Endothelial cell of umbilical vein (primary cell): ENCODE measurements at regions not wholly inside any gene's neighbourhood (a gene's known extent, or its start where the extent isn't known, plus 50 kb on each side); places are given as distances from the start of the nearest gene placed in this dataset.

ENCODE experiments used
- BruUV-seq: library from RNA; stranded (reverse); fragments of 400-500 nt; replicated peaks from 2 replicates; lab custom pipeline; 2021; lab: Mats Ljungman, UMichigan
- CTCF ChIA-PET: fragments of 300-600, 350-600 bp; sonication (Branson Sonifier 250); formaldehyde crosslinking; loops from one replicate; lab custom pipeline; 2021; ENCODE audit warnings: antibody characterized with exemption, inconsistent platforms; lab: Charles Lee
- POLR2A ChIA-PET: fragments of 300-600, 350-600 bp; sonication (Branson Sonifier 250); formaldehyde crosslinking; loops from one replicate; lab custom pipeline; 2021; ENCODE audit warnings: antibody characterized with exemption, inconsistent platforms; lab: Charles Lee
- DNase-seq: peaks from one replicate; pipeline ENCODE4 v3.0.0-alpha.2; 2011; ENCODE audit warnings: low read depth, low spot score
- FAIRE-seq: peaks from 2 replicates; lab custom pipeline; 2011; peaks lifted over from hg19 to GRCh38; lab: Jason Lieb, UNC
- H2AFZ ChIP-seq: 2 replicates; pipeline ENCODE4 v1.6.0; 2012; ENCODE audit warnings: low read depth, low read length, control low read depth, inconsistent platforms
- H3K27ac ChIP-seq: 2 replicates; pipeline ENCODE4 v1.5.1; 2011; ENCODE audit warnings: low read depth, mild to moderate bottlenecking, control low read depth, low read length, moderate library complexity; ENCODE audit not compliant: insufficient read depth
- H3K27me3 ChIP-seq, 2 experiments: 2 replicates each; pipeline versions ENCODE4 v1.6.0 to v1.6.1; 2011; ENCODE audit warnings: low read length in 2 of 2, mixed read lengths in 1 of 2; ENCODE audit not compliant: control insufficient read depth in 2 of 2, insufficient read depth in 2 of 2
- H3K36me3 ChIP-seq, 2 experiments: 2 replicates in 1 of 2; 3 replicates in 1 of 2; pipeline ENCODE4 v1.5.1; 2011; ENCODE audit warnings: low read length in 2 of 2, mild to moderate bottlenecking in 1 of 2, moderate library complexity in 1 of 2; ENCODE audit not compliant: control insufficient read depth in 2 of 2, insufficient read depth in 2 of 2; ENCODE audit errors: extremely low read depth in 1 of 2
- H3K4me1 ChIP-seq: 3 replicates; pipeline ENCODE4 v1.5.1; 2011; ENCODE audit warnings: mild to moderate bottlenecking, low read length; ENCODE audit not compliant: control insufficient read depth, insufficient read depth; ENCODE audit errors: extremely low read depth
- H3K4me2 ChIP-seq: 2 replicates; pipeline ENCODE4 v1.6.1; 2011; ENCODE audit warnings: low read length, control low read depth, mixed read lengths; ENCODE audit not compliant: insufficient read depth
- H3K4me3 ChIP-seq, 3 experiments: fragments of 200-600 bp in 1 of 3; sonication (generic), shearing (Covaris generic) in 1 of 3; replicated peaks in 1 of 3; 2 replicates each; pipeline ENCODE4 v1.5.1; 2011 to 2016; ENCODE audit warnings: control low read depth in 3 of 3, low read length in 3 of 3, mild to moderate bottlenecking in 2 of 3, inconsistent platforms in 1 of 3, low read depth in 1 of 3, moderate library complexity in 1 of 3; ENCODE audit not compliant: insufficient read depth in 1 of 3
- H3K79me2 ChIP-seq: 2 replicates; pipeline ENCODE4 v1.6.0; 2012; ENCODE audit warnings: low read length, inconsistent platforms; ENCODE audit not compliant: control insufficient read depth, insufficient read depth
- H3K9ac ChIP-seq: replicated peaks from 2 replicates; pipeline ENCODE3; 2011; ENCODE audit warnings: low read length, control low read depth; ENCODE audit not compliant: insufficient read depth; ENCODE audit errors: extremely low read depth
- H3K9me1 ChIP-seq: replicated peaks from 3 replicates; pipeline ENCODE4 v1.6.0; 2011; ENCODE audit warnings: mild to moderate bottlenecking, low read length; ENCODE audit not compliant: control insufficient read depth, insufficient read depth; ENCODE audit errors: extremely low read depth
- H3K9me3 ChIP-seq: replicated peaks from 2 replicates; pipeline ENCODE4 v1.5.1; 2012; ENCODE audit warnings: low read length, inconsistent platforms; ENCODE audit not compliant: control insufficient read depth, insufficient read depth
- H4K20me1 ChIP-seq: replicated peaks from 2 replicates; pipeline ENCODE3; 2011; ENCODE audit warnings: mild to moderate bottlenecking, low read length; ENCODE audit not compliant: control insufficient read depth, insufficient read depth; ENCODE audit errors: extremely low read depth
- EZH2 ChIP-seq: IDR thresholded peaks from 2 replicates; pipeline ENCODE4 v1.6.1; 2012; ENCODE audit warnings: borderline replicate concordance, low read depth, mild to moderate bottlenecking, moderate library complexity, low read length, inconsistent platforms; ENCODE audit not compliant: severe bottlenecking
- FOS ChIP-seq: IDR thresholded peaks from 2 replicates; pipeline ENCODE4 v1.6.1; 2011; ENCODE audit warnings: mild to moderate bottlenecking, low read length, moderate library complexity, borderline replicate concordance; ENCODE audit not compliant: insufficient read depth
- GATA2 ChIP-seq: IDR thresholded peaks from 2 replicates; pipeline ENCODE4 v1.7.0; 2011; ENCODE audit warnings: low read depth, mild to moderate bottlenecking, moderate library complexity, mixed read lengths, low read length; ENCODE audit not compliant: insufficient read length, insufficient read depth
- JUN ChIP-seq: IDR thresholded peaks from 2 replicates; pipeline ENCODE4 v1.6.1; 2011; ENCODE audit warnings: borderline replicate concordance, low read depth; ENCODE audit not compliant: insufficient read length, insufficient read depth
- MYC ChIP-seq: IDR thresholded peaks from one replicate; pipeline ENCODE4 v1.6.1; 2011; ENCODE audit warnings: mild to moderate bottlenecking, low read depth, low read length
- POLR2A ChIP-seq: IDR thresholded peaks from 2 replicates; pipeline ENCODE4 v1.6.1; 2012; ENCODE audit warnings: low read depth, mild to moderate bottlenecking, control low read depth, low read length
- POLR2AphosphoS5 ChIP-seq: IDR thresholded peaks from 2 replicates; pipeline ENCODE4 v1.6.1; 2012; ENCODE audit warnings: low read depth, mild to moderate bottlenecking, control low read depth, low read length, moderate library complexity; ENCODE audit not compliant: insufficient read depth
- dilution Hi-C: fragments of 300-500 bp; cut with MboI; formaldehyde crosslinking; loops from one replicate; pipeline ENCODE4 v1.15.0; 2019; ENCODE audit warnings: low sequenced_read_pairs; ENCODE audit not compliant: extremely low pct_ligation_motif_present
- intact Hi-C: fragments of 100-400 bp; cut with micrococcal nuclease; formaldehyde crosslinking; loops from one replicate; pipeline ENCODE4 v1.10.0; 2022
- TF ChIP-seq, protein P1 (sequence below): IDR thresholded peaks from 2 replicates; pipeline ENCODE4 v1.6.1; 2011; ENCODE audit not compliant: insufficient read depth, insufficient read length
- TF ChIP-seq, protein P2 (sequence below), 2 donors: IDR thresholded peaks; 1 replicate in 1 of 2; 2 replicates in 1 of 2; pipeline ENCODE4 v1.5.1; 2011; ENCODE audit warnings: low read length in 2 of 2, mild to moderate bottlenecking in 2 of 2, moderate library complexity in 2 of 2, control low read depth in 1 of 2, inconsistent platforms in 1 of 2, low read depth in 1 of 2; ENCODE audit not compliant: insufficient read depth in 1 of 2; ENCODE audit errors: extremely low read depth in 1 of 2

DNA sequence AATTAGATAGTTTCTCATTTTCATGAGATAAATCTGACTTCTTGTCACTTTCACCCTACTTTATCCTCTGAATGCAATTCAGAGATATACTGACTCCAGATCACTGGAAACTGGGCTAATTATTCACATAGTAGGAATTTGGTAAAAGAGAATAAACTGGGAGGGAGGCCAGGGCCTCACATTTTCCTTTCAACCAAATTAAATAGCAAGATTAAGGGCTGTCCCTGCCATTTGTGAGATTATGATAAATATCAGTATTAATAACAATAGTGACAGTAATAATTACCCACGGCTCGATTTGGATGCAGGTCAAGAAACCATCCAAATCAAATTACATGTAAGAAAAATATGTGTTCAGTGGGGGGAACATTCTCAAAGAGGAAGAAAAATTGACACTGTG, 140.5 kb downstream of the CD83 start:
- FAIRE-seq: no peak
- no peak overlapping the region for H3K4me2 ChIP-seq
- peaks cover 2% of the 10 kb centered on the region for H3K9me3 ChIP-seq
- no peak for TF ChIP-seq GATA2
- TF ChIP-seq JUN: no peak
- no peak for TF ChIP-seq POLR2A
- TF ChIP-seq FOS: no peak
- TF ChIP-seq, protein P1, sequence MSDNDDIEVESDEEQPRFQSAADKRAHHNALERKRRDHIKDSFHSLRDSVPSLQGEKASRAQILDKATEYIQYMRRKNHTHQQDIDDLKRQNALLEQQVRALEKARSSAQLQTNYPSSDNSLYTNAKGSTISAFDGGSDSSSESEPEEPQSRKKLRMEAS: no peak
- TF ChIP-seq, protein P2, sequence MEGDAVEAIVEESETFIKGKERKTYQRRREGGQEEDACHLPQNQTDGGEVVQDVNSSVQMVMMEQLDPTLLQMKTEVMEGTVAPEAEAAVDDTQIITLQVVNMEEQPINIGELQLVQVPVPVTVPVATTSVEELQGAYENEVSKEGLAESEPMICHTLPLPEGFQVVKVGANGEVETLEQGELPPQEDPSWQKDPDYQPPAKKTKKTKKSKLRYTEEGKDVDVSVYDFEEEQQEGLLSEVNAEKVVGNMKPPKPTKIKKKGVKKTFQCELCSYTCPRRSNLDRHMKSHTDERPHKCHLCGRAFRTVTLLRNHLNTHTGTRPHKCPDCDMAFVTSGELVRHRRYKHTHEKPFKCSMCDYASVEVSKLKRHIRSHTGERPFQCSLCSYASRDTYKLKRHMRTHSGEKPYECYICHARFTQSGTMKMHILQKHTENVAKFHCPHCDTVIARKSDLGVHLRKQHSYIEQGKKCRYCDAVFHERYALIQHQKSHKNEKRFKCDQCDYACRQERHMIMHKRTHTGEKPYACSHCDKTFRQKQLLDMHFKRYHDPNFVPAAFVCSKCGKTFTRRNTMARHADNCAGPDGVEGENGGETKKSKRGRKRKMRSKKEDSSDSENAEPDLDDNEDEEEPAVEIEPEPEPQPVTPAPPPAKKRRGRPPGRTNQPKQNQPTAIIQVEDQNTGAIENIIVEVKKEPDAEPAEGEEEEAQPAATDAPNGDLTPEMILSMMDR (IDR thresholded peaks at IDR 0.05; ENCODE audit: extremely low read depth in 1 of 2, insufficient read depth in 1 of 2, low read depth in 1 of 2, low read length in 2 of 2): no peak
- TF ChIP-seq POLR2AphosphoS5: no peak
- TF ChIP-seq MYC: no peak
- no peak for TF ChIP-seq EZH2
- intact Hi-C loops (no loop called here), dilution Hi-C loops (no loop called here)
- no peaks in the 10 kb centered on the region for H3K9me1 ChIP-seq
- no peak overlapping the region for H2AFZ ChIP-seq
- H3K4me3 ChIP-seq: no peak overlapping the region
- ChIA-PET POLR2A (no interaction called here), CTCF (no interaction called here)
- no peaks in the 10 kb centered on the region for H3K4me1 ChIP-seq
- DNase-seq: no peak
- no peak overlapping the region for H3K9ac ChIP-seq
- H3K36me3 ChIP-seq: no peaks in the 10 kb centered on the region
- H3K79me2 ChIP-seq: no peaks in the 10 kb centered on the region
- H3K27me3 ChIP-seq: no peaks in the 10 kb centered on the region
- H3K27ac ChIP-seq: no peak overlapping the region
- no TSS peak for BruUV-seq
- no peaks in the 10 kb centered on the region for H4K20me1 ChIP-seq
